ENCODE measurements at regions not wholly inside any gene's neighbourhood (a gene's known extent, or its start where the extent isn't known, plus 50 kb on each side); places are given as distances from the start of the nearest gene placed in this dataset.

DNA sequence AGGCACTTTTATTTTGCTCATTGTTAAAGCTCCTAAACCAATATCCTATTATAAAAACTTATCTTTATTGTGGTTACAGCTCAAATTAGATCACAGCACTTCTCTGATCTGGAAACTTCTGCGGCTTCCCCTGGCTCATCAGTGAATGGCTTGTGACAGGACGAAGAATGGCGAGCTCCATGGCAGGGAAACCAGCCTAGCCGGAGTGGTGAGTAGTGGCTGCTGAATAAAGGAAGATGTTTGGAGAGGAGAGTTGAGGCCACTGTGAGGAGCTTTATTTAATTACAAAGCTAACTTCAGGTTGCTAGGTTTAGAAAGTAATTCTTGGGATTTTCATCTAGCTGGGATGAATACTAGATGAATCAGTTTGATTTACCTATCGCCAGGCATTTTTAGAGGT is 213.5 kb downstream of the CYRIA start:
- no peaks in the 10 kb centered on the region for H3K9me3 ChIP-seq
- H3K36me3 ChIP-seq = no peaks in the 10 kb centered on the region
- no peaks in the 10 kb centered on the region for H3K27me3 ChIP-seq
- WGBS = 78% methylated on average over 5 of the region's 5 CpGs
- H3K4me1 ChIP-seq = no peaks in the 10 kb centered on the region
- TF ChIP-seq EP300 (IDR thresholded peaks at IDR 0.05) = no peak
- TF ChIP-seq POLR2A (IDR thresholded peaks at IDR 0.05) = no peak
- TF ChIP-seq POLR2AphosphoS5 (IDR thresholded peaks at IDR 0.05) = no peak
- TF ChIP-seq, protein P1, sequence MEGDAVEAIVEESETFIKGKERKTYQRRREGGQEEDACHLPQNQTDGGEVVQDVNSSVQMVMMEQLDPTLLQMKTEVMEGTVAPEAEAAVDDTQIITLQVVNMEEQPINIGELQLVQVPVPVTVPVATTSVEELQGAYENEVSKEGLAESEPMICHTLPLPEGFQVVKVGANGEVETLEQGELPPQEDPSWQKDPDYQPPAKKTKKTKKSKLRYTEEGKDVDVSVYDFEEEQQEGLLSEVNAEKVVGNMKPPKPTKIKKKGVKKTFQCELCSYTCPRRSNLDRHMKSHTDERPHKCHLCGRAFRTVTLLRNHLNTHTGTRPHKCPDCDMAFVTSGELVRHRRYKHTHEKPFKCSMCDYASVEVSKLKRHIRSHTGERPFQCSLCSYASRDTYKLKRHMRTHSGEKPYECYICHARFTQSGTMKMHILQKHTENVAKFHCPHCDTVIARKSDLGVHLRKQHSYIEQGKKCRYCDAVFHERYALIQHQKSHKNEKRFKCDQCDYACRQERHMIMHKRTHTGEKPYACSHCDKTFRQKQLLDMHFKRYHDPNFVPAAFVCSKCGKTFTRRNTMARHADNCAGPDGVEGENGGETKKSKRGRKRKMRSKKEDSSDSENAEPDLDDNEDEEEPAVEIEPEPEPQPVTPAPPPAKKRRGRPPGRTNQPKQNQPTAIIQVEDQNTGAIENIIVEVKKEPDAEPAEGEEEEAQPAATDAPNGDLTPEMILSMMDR (IDR thresholded peaks at IDR 0.05) = no peak
- H3K27ac ChIP-seq = no peak overlapping the region
- no peak for DNase-seq (ENCODE audit: low spot score in 2 of 2)
- H3K4me3 ChIP-seq = no peak overlapping the region

DNA sequence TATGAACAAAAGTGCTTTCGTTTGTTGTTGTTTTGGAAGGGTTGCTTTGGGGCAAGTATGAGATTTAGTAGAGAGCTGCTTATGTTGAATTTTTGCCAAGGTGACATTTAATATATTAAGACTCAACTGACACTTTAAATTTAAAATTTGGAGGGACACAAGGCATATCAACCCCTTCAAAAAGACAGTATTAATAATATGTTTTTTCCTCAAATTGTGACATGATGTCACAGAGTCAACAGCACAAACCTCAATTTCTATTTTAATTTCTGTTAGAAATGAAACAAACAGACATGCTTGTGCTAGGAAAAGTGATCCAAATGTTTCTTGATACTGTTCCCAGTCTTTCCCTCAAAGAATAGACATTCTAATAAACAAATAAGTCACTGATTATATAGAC is 218.9 kb downstream of the CYRIA start:
- TF ChIP-seq POLR2AphosphoS5 (IDR thresholded peaks at IDR 0.05) (no peak), EP300 (IDR thresholded peaks at IDR 0.05) (no peak), POLR2A (IDR thresholded peaks at IDR 0.05) (no peak)
- TF ChIP-seq, protein P1 (IDR thresholded peaks at IDR 0.05) = no peak
- 76% methylated on average over 1 of the region's 1 CpG for WGBS

DNA sequence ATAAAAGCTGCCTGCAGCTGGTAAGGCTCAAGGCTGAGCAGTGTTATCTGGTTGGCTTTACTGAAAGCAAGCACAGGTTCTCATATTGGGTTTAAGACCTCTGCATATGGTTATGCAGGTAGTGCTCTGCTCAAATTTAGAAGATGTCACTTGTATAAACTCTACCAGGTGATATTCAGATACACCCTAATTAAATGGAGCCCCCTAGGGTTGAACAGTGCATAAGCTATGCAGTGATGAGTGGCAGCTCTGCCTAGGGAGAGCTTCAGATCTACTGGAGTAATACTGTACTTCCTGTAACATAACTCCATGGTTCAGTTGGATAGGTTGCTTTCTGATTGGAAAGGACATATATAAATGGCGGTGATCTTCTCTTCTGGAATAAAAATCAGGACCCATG is 222.7 kb downstream of the CYRIA start:
- no peaks in the 10 kb centered on the region for H3K27me3 ChIP-seq

More for the DNA sequence above, 218.9 kb downstream of the CYRIA start:
- no peak overlapping the region for H3K4me3 ChIP-seq
- no peaks in the 10 kb centered on the region for H3K4me1 ChIP-seq
- H3K9me3 ChIP-seq = no peaks in the 10 kb centered on the region
- DNase-seq (ENCODE audit: low spot score in 2 of 2) = no peak
- H3K27me3 ChIP-seq = no peaks in the 10 kb centered on the region
- no peaks in the 10 kb centered on the region for H3K36me3 ChIP-seq
- no peak overlapping the region for H3K27ac ChIP-seq

DNA sequence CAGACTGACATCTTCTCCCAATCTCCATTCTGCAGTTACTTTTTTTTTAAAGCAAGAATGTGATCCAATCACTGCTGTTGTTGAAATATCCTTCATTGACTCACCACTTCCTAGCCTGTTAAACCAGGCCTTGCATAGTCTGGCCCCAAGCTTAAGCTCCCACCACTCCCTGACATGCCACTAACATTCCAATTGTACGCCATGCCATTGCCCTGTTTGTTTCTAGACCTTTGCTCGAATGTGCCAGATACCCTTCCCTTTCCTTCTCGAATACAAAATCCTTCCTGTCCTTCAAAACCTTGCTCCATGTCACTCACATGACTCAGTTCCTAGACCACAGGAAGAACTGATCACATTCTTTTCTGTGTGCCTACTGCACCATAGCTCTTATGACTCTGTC is 224.2 kb downstream of the CYRIA start:
- H3K27ac ChIP-seq = no peak overlapping the region
- no peaks in the 10 kb centered on the region for H3K4me1 ChIP-seq
- WGBS = 84% methylated on average over 3 of the region's 3 CpGs
- TF ChIP-seq EP300 (IDR thresholded peaks at IDR 0.05) = no peak
- TF ChIP-seq, protein P1 (IDR thresholded peaks at IDR 0.05) = no peak
- no peak for TF ChIP-seq POLR2AphosphoS5 (IDR thresholded peaks at IDR 0.05)
- TF ChIP-seq POLR2A (IDR thresholded peaks at IDR 0.05) = no peak
- H3K9me3 ChIP-seq = no peaks in the 10 kb centered on the region
- no peak for DNase-seq (ENCODE audit: low spot score in 2 of 2)
- H3K36me3 ChIP-seq = no peaks in the 10 kb centered on the region
- H3K27me3 ChIP-seq = peaks cover 3% of the 10 kb centered on the region
- no peak overlapping the region for H3K4me3 ChIP-seq

More for the DNA sequence above, 222.7 kb downstream of the CYRIA start:
- 90% methylated on average over 1 of the region's 1 CpG for WGBS
- Histone ChIP-seq H3K27ac (no peak overlapping the region), H3K9me3 (no peaks in the 10 kb centered on the region), H3K4me1 (no peaks in the 10 kb centered on the region), H3K4me3 (no peak overlapping the region), H3K36me3 (no peaks in the 10 kb centered on the region)
- DNase-seq (ENCODE audit: low spot score in 2 of 2) = no peak
- TF ChIP-seq POLR2AphosphoS5 (IDR thresholded peaks at IDR 0.05) = no peak

DNA sequence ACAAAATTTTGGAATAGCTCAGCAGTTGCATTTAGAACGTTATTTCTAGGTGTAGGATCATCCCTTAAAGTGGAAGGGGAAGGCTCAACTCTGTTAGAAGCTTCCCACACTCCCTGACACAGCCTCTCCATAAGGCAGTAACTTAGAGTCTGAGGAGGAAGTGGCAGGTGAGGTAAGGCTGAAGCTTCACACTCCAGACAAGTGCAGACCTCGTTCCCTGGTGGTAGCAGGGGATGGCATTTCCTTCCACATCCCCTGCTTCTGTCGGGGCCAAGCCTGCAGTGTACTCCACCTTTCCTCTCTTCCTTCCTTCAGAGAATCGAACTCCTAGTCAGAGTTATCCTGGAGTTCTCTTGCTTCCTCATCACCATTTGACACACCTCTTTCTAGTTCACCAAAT is 224.7 kb downstream of the CYRIA start:
- DNase-seq (ENCODE audit: low spot score in 2 of 2) = no peak
- Histone ChIP-seq H3K27ac (no peak overlapping the region), H3K4me3 (no peak overlapping the region), H3K36me3 (no peaks in the 10 kb centered on the region), H3K27me3 (peaks cover 3% of the 10 kb centered on the region), H3K9me3 (no peaks in the 10 kb centered on the region), H3K4me1 (no peaks in the 10 kb centered on the region)
- 68% methylated on average over 4 of the region's 4 CpGs for WGBS
- TF ChIP-seq EP300 (IDR thresholded peaks at IDR 0.05) = no peak

DNA sequence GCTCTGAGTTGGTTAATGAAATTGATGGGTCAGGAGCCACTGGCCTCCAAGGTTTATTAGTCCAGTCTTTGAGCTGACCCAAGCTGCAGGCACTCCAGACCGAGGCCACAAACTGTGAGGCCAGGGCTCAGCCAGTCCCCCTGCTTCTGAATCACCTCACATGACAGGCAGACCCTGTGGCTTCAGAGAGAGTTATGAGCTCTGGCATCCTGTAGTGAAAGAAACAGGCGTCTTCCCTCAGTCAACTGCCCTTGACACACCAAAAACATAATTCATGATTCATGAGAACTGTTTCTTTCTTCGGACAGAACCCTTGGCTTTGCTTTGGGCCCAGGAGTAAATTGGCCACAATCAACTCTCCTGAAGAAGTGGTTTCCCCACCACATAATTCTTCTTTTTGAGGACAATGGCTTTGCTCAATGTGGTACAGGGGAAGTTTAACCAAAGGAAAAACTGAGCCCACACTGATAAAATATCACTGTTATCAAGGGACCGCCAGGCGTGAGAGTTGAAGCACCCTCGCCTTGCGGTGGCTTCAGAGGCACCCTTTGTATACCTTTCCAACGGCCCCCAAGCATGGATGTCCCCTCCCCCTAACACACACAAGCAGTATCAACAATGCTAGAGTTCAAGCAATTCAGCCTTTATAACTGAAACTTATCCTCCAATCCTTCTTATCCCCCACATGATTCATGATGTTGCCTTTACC is 226.9 kb downstream of the CYRIA start:
- no peak overlapping the region for H3K27ac ChIP-seq

More for the DNA sequence above, 226.9 kb downstream of the CYRIA start:
- H3K27me3 ChIP-seq = peaks cover 3% of the 10 kb centered on the region
- TF ChIP-seq, protein P1 (IDR thresholded peaks at IDR 0.05) = no peak
- TF ChIP-seq POLR2A (IDR thresholded peaks at IDR 0.05) (no peak), EP300 (IDR thresholded peaks at IDR 0.05) (no peak), POLR2AphosphoS5 (IDR thresholded peaks at IDR 0.05) (no peak)
- H3K4me3 ChIP-seq = no peak overlapping the region
- no peaks in the 10 kb centered on the region for H3K9me3 ChIP-seq
- no peaks in the 10 kb centered on the region for H3K36me3 ChIP-seq
- 75% methylated on average over 8 of the region's 8 CpGs for WGBS
- H3K4me1 ChIP-seq = no peaks in the 10 kb centered on the region
- DNase-seq (ENCODE audit: low spot score in 2 of 2) = no peak
